ENCODE measurements at regions not wholly inside any gene's neighbourhood (a gene's known extent, or its start where the extent isn't known, plus 50 kb on each side); places are given as distances from the start of the nearest gene placed in this dataset.

DNA sequence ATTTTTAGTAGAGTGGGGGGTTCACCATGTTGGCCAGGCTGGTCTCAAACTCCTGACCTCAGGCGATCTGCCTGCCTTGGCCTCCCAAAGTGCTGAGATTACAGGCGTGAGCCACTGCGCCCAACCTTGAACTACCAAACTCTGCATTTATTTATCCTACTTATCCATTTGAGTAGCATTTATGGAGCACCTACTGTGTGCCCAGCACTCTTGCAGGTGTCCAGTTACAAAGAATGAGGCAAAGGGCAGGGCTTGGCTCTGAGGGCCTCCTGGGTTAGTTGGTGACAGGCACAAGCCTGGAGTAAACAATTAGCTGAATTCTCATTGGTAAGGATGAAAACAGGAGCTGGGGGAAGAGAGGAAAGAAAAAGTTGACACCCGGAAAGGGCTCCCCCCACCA lies 93.4 kb upstream of the FOXP4 start:
- TF ChIP-seq, protein P1, sequence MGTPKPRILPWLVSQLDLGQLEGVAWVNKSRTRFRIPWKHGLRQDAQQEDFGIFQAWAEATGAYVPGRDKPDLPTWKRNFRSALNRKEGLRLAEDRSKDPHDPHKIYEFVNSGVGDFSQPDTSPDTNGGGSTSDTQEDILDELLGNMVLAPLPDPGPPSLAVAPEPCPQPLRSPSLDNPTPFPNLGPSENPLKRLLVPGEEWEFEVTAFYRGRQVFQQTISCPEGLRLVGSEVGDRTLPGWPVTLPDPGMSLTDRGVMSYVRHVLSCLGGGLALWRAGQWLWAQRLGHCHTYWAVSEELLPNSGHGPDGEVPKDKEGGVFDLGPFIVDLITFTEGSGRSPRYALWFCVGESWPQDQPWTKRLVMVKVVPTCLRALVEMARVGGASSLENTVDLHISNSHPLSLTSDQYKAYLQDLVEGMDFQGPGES (IDR thresholded peaks at IDR 0.05; ENCODE audit: low read depth, low read length): no peak
- TF ChIP-seq, protein P2, sequence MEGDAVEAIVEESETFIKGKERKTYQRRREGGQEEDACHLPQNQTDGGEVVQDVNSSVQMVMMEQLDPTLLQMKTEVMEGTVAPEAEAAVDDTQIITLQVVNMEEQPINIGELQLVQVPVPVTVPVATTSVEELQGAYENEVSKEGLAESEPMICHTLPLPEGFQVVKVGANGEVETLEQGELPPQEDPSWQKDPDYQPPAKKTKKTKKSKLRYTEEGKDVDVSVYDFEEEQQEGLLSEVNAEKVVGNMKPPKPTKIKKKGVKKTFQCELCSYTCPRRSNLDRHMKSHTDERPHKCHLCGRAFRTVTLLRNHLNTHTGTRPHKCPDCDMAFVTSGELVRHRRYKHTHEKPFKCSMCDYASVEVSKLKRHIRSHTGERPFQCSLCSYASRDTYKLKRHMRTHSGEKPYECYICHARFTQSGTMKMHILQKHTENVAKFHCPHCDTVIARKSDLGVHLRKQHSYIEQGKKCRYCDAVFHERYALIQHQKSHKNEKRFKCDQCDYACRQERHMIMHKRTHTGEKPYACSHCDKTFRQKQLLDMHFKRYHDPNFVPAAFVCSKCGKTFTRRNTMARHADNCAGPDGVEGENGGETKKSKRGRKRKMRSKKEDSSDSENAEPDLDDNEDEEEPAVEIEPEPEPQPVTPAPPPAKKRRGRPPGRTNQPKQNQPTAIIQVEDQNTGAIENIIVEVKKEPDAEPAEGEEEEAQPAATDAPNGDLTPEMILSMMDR (IDR thresholded peaks at IDR 0.05): no peak

Measured in SK-N-SH (cell line).